T-helper 2 cell (primary cell): ENCODE measurements at regions not wholly inside any gene's neighbourhood (a gene's known extent, or its start where the extent isn't known, plus 50 kb on each side); places are given as distances from the start of the nearest gene placed in this dataset.
"Not testable (repeated sequence)": the region's sequence is repeated elsewhere in the genome, so short reads cannot be mapped to it uniquely, and the experiment has no call there.

Source experiments
- DNase-seq, 5 experiments: peaks; one replicate each; pipeline versions ENCODE4 v3.0.0 to v3.0.0-alpha.2; 2012 to 2022

DNA sequence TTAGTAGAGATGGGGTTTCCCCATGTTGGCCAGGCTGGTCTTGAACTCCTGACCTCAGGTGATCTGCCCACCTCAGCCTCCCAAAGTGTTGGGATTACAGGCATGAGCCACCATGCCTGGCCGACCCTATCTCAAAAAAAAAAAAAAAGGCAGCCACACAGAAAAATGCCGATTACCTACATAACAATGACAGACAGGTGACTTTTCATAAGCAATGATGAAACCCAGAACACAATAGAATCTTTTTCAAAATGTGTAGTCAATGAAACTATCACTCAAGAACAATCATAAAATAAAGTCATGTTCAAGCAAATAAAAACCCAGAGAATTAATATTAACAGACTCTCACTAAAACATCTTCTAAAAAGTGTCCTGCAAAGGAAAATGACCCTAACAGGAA lies 135.6 kb upstream of the MVB12B start:
- DNase-seq: not testable (repeated sequence)

DNA sequence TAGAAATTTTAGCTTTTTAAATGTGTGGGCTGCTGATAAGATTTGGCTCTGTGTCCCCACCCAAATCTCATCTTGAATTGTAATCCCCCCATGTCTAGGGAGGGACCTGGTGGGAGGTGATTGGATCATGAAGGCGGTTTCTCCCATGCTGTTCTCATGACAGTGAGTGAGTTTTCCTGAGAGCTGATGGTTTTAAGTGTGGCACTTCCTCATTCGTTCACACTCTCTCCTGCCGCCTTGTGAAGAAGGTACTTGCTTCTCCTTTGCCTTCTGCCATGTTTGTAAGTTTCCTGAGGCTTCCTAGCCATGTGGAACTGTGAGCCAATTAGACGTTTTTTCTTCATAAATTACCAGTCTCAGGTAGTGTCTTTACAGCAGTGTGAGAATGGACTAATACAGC lies 127.8 kb upstream of the MVB12B start:
- DNase-seq: no peak

DNA sequence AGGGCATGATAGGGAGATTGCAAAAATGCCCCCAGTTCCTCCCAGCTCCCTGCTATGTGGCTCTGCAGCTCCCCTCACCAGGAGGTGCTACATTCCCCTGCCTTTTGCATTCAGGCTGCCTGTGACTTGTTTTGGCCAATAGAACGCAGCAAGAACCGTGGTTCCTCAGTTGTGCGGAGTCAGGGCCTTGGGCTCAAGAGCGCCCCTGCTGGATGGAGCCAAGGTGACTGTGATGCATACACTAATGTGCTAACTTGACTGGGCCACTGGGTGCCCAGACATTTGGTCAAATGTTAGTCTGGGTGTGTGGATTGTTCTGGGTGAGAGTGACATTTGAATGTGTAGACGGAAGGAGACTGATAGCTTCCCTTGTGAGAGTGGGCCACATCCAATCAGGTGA lies 123.3 kb upstream of the MVB12B start:
- DNase-seq: no peak

DNA sequence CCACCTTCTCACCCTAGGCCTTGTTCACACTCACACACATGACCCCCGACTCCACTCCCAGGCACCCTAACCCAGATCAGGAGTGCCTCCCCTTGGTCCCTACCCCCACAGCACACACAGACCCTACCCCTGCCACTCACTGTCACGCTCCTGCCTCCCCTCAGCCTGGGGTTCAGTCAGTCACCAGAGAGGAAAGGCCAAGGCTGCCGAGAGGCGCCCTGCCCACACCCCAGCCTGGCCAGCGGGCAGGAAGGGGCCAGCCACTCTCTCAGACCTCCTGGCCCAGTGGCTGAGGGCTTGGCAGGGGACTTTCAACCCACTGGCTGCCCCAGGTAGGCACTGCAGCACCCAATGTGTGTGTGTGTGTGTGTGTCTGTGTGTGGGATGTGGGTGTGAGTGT lies 122.4 kb upstream of the MVB12B start:
- no peak for DNase-seq

DNA sequence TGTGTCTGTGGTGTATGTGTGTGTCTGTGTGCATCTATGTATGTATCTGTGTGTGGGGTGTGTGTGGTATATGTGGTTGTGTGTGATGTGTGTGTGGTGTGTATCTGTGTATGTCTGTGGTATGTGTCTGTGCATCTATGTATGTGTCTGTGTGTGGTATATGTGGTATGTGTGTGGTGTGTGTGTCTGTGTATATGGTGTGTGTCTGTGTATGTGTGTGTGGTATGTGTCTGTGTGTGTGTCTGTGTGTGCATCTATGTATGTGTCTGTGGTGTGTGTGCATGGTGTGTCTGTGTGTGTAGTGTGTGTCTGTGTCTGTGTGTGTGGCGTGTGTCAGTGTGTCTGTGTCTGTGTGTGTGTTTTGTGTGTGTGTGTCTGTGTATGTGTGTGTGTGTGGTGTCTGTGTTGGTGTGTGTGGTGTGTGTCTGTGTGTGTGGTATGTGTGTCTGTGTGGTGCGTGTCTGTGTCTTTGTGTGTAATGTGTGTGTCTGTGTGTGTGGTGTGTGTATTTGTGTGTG lies 121.9 kb upstream of the MVB12B start:
- no peak for DNase-seq

DNA sequence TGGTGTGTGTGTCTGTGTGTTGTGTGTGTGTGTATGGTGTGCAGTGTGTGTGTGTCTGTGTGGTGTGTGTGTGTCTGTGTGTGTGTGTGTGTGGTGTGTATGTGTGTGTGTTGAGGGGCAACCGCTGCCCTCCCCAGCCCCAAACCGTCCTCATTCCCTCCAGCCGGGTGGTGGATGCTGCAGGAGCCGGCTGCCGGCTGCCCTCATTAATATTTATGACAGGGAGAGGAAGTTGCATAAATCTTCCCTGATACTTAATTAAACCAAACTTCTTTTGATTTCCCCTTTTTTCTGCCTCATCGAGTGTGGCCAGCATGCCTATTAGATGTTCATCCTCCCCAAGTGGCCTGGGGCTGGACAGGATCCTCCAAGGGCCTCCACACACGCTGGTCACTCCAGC lies 121.4 kb upstream of the MVB12B start:
- no peak for DNase-seq

DNA sequence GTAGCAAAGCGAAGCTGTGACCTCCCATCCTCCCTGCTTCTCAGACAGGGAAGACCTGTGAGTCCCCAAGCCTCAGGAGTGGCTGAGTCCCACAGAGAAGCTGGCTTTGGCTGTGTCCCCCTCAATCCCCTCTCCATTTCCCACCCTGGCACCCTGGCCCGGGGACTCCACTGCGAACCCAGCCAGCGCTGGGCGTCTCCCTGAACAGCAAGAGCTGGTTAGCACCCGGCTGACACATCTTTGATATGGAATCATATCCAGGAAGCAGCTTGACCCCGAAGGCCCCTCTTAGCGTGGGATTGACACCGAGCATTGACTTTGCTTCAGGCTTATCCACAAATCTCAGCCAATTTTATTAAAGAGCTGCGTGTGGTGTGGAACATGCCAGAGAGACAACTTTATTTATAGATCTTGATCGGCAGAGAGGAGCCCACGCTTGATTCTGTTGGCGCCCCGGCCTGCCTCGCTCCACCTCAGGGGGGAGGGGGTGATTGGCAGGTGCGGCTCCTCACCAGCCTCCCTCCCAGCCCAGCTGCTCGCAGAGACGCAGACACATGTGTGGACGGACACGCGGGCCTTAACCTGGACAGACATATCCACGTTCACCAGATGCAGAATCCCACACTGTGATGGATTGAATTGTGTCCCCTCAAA lies 120.7 kb upstream of the MVB12B start:
- no peak for DNase-seq

DNA sequence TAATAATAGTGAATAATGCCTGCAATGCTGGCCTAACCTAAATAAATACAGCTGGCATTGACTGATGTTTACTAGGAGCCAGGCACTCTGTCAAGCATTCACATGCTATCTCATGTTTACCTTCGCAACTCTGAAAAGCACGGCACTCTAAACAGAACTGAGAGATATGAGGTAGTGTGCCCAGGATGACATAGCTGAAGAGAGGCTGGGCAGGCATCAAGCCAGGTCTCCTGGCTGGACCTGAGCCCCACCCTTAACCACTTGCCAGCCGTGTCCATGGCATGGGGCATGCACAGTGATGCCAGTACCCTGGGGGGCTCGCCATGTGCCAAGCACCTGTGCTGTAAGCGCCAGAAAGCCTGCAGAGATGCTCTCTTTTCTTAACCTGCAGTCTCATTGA lies 119.4 kb upstream of the MVB12B start:
- no peak for DNase-seq

DNA sequence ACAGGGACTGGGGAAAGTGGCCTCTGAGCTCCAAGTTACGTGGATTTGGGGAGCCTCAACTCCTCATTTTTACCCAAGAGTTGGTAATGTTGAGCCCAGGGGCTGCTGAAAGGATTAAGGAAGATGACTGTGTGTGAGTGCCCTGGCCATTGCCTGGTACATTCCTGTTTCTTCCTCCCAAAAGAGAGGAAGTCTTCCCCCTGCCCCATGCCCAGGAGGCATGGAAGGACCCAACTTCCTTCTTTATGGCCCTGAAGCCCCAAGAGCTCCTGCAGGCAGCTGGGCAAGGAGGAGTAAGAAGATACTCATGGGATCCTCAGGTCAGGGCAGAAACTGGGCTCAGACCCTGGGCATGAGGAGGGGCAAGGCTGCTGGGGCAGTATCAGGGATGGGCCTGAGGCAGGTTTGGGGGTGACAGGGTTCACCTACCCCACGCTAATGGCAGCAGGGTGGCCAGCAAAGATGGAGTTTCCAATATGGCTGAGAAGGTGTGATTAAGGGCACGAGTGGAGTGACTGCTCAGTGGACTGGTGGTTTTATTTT lies 118.3 kb upstream of the MVB12B start:
- no peak for DNase-seq

DNA sequence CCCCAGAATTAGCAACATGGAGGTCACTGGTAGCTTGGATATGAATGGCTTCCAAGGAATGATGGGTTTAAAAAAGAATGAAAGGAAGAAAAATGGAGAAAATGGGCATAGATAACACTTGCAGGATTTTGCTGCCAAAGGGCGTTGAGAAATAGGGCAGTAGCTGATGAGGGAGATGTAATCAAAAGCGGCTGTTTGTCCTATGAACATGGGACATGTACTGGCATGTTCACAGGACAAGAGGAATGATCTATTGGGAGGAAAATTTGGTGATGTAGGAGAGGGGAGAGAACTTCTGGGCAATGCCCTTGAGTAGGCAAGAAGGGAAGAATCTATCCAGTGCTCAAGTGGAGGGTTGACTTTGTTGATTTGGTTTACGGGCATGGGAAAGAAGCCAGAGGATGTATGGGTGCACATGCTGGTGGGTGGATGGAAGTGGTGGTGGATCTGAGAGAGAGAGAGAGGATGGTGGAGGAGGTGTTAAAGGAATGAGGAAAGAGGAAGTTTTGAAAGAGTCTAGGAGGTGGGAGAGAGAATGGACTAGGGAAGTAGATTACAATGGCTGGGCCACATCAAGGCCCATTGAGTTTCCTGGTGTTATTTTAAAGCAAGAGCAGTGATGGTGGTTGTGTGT lies 115.1 kb upstream of the MVB12B start:
- DNase-seq: no peak

DNA sequence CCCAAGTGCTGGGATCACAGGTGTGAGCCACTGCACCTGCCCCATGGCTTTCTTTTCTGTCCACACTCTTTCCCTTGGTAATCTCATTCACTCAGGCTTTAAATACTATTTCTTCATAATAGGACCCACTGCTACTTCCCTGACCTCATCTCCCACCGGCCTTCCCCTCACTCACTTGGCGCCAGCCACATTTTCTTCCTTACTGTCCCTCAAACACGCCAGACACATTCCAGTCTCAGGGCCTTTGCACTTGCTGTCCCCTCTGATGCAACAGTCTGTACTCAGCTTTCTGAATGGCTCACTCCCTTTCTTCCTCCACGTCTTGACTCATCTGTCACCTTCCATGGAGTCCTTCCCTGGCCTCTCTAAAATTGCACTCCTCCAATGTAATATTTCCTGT lies 111.1 kb upstream of the MVB12B start:
- DNase-seq: no peak

DNA sequence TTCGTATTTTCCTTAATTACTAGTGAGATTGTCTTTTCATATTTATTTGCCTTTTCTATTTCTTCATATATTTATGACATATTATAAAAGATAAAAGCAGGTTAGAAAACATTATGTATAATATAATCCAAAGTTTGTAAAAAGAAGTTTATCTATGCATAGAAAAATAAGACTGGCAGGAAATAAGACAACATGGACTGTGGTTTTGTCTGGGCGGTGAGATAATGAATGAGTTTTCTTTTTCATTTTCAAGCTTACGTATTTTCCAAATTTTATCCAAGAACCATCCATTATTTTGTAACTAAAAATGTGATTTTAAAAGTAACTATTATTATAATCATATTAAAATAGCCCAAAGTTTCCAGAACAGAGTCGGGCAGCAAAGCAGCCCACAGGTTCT lies 109.8 kb upstream of the MVB12B start:
- DNase-seq: no peak

DNA sequence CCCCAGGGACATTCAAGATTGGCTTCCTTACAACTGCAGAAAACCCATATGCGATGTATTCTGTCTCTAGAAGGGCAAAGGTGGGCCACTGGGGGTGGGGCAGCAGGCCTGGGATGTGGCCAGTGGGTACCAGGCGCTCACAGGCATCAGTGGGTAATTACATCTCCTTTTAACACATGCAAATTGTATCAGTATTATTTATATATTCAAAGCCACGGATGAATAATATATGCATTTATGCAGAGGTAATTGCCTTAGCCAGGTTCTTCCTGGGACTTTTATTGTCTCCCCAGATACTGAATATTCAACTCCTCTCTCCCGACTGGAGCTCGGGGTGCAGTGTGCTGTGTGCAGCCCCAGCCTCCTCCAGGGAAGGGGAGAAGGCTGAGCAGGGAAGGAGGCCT lies 109.4 kb upstream of the MVB12B start:
- DNase-seq: no peak

DNA sequence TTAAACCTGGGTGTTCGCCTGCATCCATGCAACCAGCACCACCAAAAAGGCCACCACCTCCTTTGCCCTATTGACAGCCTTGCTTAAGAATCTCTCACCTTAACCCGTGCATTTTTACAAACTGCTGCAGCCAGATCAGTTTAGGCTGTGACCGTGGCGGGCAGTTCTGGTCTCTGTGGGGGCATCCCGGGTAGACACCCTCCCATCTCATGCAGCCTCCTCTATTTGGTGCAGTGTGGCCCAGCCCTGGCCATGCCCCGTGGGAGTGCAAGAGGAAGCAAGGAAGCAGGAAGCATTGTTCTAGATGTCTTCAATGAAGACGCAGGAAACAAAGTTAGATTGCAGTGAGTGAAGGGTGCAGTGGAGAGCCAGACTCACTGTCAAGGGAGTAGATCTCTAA lies 108.8 kb upstream of the MVB12B start:
- no peak for DNase-seq

DNA sequence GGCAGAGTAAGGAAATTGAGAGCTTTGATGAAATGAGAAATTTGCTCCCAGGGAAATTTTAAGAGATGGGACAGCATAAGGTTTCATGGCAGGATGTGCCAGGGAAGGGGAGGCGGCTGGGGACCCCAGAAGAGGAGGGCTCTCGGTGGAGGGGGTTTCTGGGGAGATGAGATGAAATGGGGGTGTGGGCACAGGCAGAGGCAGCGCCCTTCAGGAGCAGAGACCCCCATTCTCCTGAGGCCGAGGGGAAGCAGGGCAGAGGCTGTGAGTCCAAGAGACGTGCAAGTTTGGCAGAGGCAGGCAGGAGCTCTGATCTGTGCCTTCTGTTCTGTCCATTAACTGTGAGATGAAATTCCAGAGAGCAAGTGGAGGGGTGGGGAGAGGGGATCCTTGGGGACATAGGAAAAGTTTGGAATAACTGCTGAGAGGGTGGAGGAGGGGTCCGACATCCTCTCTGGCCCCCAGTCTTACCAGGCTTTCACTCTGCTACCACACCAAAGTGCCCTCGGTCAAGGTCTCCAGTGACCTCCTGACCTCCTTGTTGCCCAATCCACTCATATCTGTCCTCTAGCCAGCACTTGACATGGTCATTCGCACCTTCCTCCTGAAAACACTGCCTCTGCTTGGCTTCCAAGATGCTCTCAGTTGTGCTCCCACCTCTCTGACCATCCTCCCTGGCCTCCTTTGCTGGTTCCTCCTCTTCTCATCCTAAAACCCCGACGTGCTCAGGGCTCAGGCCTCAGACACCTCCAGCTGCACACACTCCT lies 108.1 kb upstream of the MVB12B start:
- DNase-seq: no peak

DNA sequence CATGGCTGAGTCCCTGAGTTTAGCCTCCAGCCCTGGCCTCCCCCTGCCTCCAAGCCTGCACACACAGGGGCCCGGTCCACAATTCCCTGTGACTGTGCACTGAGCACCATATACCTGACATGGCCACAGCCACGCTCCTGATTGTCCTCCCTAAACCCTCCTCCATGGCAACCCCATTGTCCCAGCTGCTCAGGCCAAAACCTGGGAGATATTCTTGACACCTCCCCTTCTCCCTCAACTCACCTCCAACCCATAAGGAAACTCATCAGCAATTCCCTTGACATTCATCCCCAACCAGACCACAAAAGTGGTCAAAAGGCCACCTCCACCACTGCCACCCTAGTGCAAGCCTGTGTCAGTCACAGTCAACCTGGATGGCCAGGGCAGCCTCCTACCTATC lies 107.5 kb upstream of the MVB12B start:
- DNase-seq: no peak

DNA sequence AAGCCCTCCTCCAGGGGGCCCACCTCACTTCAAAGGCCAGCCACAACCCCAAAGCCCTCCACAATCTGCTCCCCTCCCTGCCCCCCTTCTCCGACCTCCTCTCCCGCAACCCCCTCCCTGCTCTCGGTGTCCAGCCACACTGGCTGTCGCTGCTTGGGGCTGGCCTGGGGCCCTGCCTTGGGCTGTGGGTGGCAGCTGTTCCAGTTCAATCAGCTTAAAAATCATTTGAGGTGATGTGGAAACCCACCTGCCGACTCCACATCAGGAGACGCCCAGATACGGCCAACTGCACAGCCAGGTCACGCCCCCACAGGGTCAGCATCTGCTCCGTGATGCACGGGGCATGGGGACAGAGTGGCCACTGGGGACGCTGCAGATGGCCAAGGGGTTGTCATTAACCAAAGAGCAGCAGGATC lies 107.0 kb upstream of the MVB12B start:
- DNase-seq: no peak

DNA sequence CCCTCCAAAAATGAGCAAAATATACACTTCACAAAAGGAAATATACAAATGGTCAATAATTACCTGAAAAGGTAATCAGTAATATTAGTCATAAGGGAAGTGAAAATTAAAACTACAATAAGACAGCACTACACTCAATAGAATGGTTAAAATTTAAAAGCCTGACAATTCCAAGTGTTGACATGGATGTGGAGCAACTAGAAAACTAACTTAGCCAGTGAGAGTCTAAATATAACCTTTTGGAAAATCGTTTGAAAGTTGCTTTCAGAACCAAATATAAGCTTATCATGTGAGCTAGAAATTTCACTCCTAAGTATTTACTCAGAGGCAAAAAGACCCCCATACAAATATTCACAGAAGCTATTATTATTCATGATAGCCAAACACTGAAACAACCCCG lies 105.1 kb upstream of the MVB12B start:
- no peak for DNase-seq

DNA sequence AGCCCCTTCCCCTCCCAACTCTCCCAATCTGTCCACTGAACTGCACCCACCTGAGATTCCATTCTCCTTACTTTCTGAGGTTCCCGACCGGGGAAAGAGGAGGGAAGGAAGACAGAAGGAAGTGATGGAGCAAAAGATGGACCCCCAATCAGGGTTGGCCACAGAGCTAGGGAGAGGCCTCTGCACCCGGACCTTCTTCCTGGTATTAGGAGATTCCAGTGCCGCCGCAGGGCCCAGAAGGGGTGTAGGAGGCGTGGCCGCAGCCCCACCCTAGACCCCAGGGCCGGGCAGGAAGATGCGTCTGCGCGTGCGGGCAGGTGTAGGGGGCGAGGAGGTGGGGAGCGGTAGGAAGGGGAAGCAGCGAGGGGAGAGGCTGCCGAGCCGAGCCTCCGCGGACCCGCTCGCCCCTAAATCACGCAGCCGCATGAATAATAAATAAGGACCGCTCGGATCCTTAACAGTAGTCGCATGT lies 104.2 kb upstream of the MVB12B start:
- DNase-seq: no peak

DNA sequence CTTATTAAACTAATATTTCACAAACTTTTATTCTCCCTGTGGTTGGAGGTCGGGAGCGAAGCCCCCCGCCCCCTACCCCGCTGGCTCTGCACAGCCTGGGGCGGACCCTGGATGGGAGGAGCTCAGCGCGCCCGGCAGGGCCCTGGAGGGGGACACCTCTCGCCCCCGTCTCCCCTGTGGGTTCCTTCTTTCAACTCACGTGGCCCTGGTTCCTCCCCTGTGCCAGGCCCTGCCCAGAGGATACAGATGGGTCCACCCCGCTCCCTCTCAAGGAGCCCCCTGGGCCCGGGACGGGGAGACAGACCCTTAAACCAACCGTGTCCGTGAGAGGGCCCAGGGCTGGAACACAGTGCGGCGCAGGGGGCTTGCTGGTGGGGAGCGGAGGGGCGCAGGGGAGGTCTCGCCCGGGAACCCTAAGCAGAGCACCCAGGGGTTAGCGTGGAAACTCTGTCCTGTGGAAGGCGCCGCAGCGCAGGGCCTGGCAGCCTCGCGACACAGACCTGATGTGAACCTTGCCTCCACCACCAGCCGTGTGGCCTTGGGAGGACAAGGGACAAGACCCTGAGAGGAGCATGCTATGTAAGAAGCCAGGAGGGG lies 103.7 kb upstream of the MVB12B start:
- no peak for DNase-seq

DNA sequence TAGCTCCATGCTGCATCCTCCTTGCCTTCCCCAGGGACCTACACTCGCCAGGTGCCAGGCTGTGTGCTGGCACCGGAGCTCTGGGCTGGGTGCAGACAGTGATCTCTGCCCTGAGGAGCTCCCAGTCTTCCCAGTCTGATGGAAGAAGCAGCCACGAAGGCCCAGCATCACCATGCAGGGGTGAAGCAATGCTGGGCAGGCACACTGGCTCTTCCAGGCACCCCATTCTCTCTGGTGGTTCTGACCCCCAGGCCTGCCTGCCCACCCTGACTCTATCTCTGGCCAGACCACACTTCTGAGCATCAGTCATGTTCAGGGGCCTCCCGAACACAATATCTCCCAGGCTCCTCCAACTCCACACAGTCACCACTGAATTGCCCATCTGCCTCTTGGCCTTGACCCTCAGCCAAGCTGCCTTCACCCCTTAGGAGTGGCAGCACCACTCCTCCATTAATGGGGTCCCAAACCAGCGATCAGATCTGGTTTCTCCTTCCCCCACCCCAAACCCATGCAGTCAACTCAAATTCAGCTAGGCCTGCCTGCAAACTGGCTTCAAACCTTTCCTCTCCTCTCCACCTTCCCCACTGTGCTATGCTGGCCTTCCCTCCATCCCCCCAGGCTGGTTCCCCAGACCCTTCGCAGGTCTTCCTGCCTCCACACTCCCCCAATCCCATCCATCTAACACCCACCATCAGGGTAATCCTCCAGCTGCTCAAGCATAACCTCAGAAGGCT lies 102.7 kb upstream of the MVB12B start:
- DNase-seq: no peak
